HepG2 (cell line): ENCODE measurements at regions not wholly inside any gene's neighbourhood (a gene's known extent, or its start where the extent isn't known, plus 50 kb on each side); places are given as distances from the start of the nearest gene placed in this dataset.

Source experiments
- ATAC-seq: fragments of 200-7000 bp; cut with Tn5 transposase; 3 replicates; pipeline ENCODE4 v1.9.1; 2020; ENCODE audit warnings: mild to moderate bottlenecking, moderate library complexity
- BruUV-seq: library from RNA; stranded (reverse); fragments of 400-500 nt; replicated peaks from 2 replicates; lab custom pipeline; 2021; lab: Mats Ljungman, UMichigan
- CTCF ChIA-PET: fragments of 300-600 bp; formaldehyde crosslinking; extraction: SDS; loops from one replicate; lab custom pipeline; 2021; ENCODE audit warnings: low total read pairs, inconsistent platforms, low intra/inter-chr PET ratio; lab: Yijun Ruan, JAX
- POLR2A ChIA-PET: fragments of 350-600 bp; sonication (Branson Sonifier 250); formaldehyde crosslinking; loops from one replicate; lab custom pipeline; 2020; ENCODE audit warnings: antibody characterized with exemption, inconsistent platforms; lab: Yijun Ruan, JAX
- DNase-seq: peaks from one replicate; pipeline ENCODE4 v3.0.0-alpha.2; 2015; ENCODE audit warnings: low spot score
- FAIRE-seq: peaks from 3 replicates; lab custom pipeline; 2011; peaks lifted over from hg19 to GRCh38; lab: Jason Lieb, UNC
- H2AFZ ChIP-seq: one replicate; pipeline ENCODE4 v1.6.1; 2011; ENCODE audit warnings: low read length, inconsistent platforms
- H3K27ac ChIP-seq: fragments of 300-600 bp; 3 replicates; pipeline ENCODE4 v1.8.0; 2011; ENCODE audit warnings: mixed run types, mild to moderate bottlenecking, mixed read lengths, low read length, inconsistent platforms; ENCODE audit not compliant: insufficient read depth; ENCODE audit errors: extremely low read length
- H3K27me3 ChIP-seq, 2 experiments: fragments of 200-600 bp in 1 of 2; 2 replicates in 1 of 2; 3 replicates in 1 of 2; pipeline versions ENCODE4 v1.6.0 to v1.8.0; 2011; ENCODE audit warnings: low read length in 2 of 2, mild to moderate bottlenecking in 2 of 2, moderate library complexity in 2 of 2, inconsistent platforms in 1 of 2; ENCODE audit not compliant: insufficient read depth in 2 of 2, control insufficient read depth in 1 of 2
- H3K36me3 ChIP-seq, 2 experiments: fragments of 200-600 bp in 1 of 2; replicated peaks in 1 of 2; 2 replicates in 1 of 2; 3 replicates in 1 of 2; pipeline versions ENCODE4 v1.5.1 to v1.8.0; 2011; ENCODE audit warnings: low read length in 2 of 2, inconsistent platforms in 1 of 2; ENCODE audit not compliant: insufficient read depth in 2 of 2, control insufficient read depth in 1 of 2
- H3K4me1 ChIP-seq: 2 replicates; pipeline ENCODE4 v1.5.1; 2012; ENCODE audit warnings: low read length, inconsistent platforms; ENCODE audit not compliant: insufficient read depth
- H3K4me2 ChIP-seq: 2 replicates; pipeline ENCODE4 v1.6.0; 2011; ENCODE audit warnings: low read depth, low read length, inconsistent platforms
- H3K4me3 ChIP-seq, 3 experiments: fragments of 200-600 bp in 1 of 3; sonication (generic), shearing (Covaris generic) in 1 of 3; replicated peaks in 1 of 3; 2 replicates each; pipeline ENCODE4 v1.5.1; 2011 to 2016; ENCODE audit warnings: low read length in 3 of 3, inconsistent platforms in 2 of 3, low read depth in 2 of 3, mild to moderate bottlenecking in 2 of 3, control low read depth in 1 of 3, mixed read lengths in 1 of 3; ENCODE audit not compliant: insufficient read depth in 1 of 3
- H3K79me2 ChIP-seq: one replicate; pipeline ENCODE4 v1.6.1; 2011; ENCODE audit warnings: low read length, inconsistent platforms; ENCODE audit not compliant: insufficient read depth
- H3K9ac ChIP-seq: 2 replicates; pipeline ENCODE4 v1.6.0; 2011; ENCODE audit warnings: mild to moderate bottlenecking, low read depth, low read length, inconsistent platforms; ENCODE audit not compliant: insufficient read depth
- H3K9me3 ChIP-seq: 2 replicates; pipeline ENCODE4 v1.5.1; 2012; ENCODE audit warnings: mild to moderate bottlenecking, low read length
- H4K20me1 ChIP-seq: 2 replicates; pipeline ENCODE4 v1.6.0; 2011; ENCODE audit warnings: inconsistent platforms, mild to moderate bottlenecking, low read length, moderate library complexity; ENCODE audit not compliant: insufficient read depth
- ARNT2 ChIP-seq: sonication (generic); formaldehyde crosslinking; IDR thresholded peaks from 2 replicates; pipeline ENCODE4 v1.8.0; 2022; ENCODE audit warnings: mild to moderate bottlenecking, low read depth, missing genetic modification reagents, moderate library complexity
- EEA1 ChIP-seq: sonication (generic); formaldehyde crosslinking; IDR thresholded peaks from 2 replicates; pipeline ENCODE4 v1.5.1; 2020; ENCODE audit warnings: mild to moderate bottlenecking, missing genetic modification reagents, borderline replicate concordance
- GATAD1 ChIP-seq: IDR thresholded peaks from 2 replicates; pipeline ENCODE4 v1.6.1; 2016; ENCODE audit warnings: missing genetic modification reagents, missing compliant biosample characterization
- HDAC1 ChIP-seq: sonication (generic); formaldehyde crosslinking; IDR thresholded peaks from 2 replicates; pipeline ENCODE4 v1.5.1; 2020; ENCODE audit warnings: mild to moderate bottlenecking, missing genetic modification reagents
- KDM3A ChIP-seq: IDR thresholded peaks from 2 replicates; pipeline ENCODE4 v1.6.1; 2018; ENCODE audit warnings: low read depth, missing compliant biosample characterization
- MBD4 ChIP-seq: IDR thresholded peaks from 2 replicates; pipeline ENCODE4 v1.6.1; 2012; ENCODE audit warnings: low read length, inconsistent platforms, borderline replicate concordance
- MTA1 ChIP-seq: sonication (generic); formaldehyde crosslinking; IDR thresholded peaks from 2 replicates; pipeline ENCODE4 v1.4.0; 2020; ENCODE audit warnings: missing genetic modification reagents, mild to moderate bottlenecking, borderline replicate concordance
- POLR2A ChIP-seq, 2 experiments: IDR thresholded peaks; 2 replicates each; pipeline ENCODE4 v1.6.1; 2011; ENCODE audit warnings: low read depth in 2 of 2, low read length in 2 of 2, mild to moderate bottlenecking in 1 of 2, moderate library complexity in 1 of 2; ENCODE audit not compliant: insufficient read depth in 1 of 2
- SMYD3 ChIP-seq: sonication (generic); formaldehyde crosslinking; IDR thresholded peaks from 2 replicates; pipeline ENCODE4 v1.8.1; 2023; ENCODE audit warnings: mild to moderate bottlenecking, missing genetic modification reagents
- ZFP90 ChIP-seq: sonication (generic); formaldehyde crosslinking; IDR thresholded peaks from 2 replicates; pipeline ENCODE4 v1.8.0; 2022; ENCODE audit warnings: missing genetic modification reagents, mild to moderate bottlenecking, inconsistent platforms, borderline replicate concordance
- ZMAT3 ChIP-seq: sonication (generic); formaldehyde crosslinking; conservative IDR thresholded peaks from 2 replicates; pipeline ENCODE4 v1.7.0; 2021; ENCODE audit warnings: missing genetic modification reagents
- ZNF317 ChIP-seq: sonication (generic); formaldehyde crosslinking; IDR thresholded peaks from 2 replicates; pipeline ENCODE4 v1.5.0; 2020; ENCODE audit warnings: mild to moderate bottlenecking, missing genetic modification reagents
- ZNF331 ChIP-seq: sonication (generic); formaldehyde crosslinking; IDR thresholded peaks from 2 replicates; pipeline ENCODE4 v1.4.0; 2020; ENCODE audit warnings: missing genetic modification reagents
- ZNF343 ChIP-seq: sonication (generic); formaldehyde crosslinking; IDR thresholded peaks from 2 replicates; pipeline ENCODE4 v1.4.0; 2020; ENCODE audit warnings: mild to moderate bottlenecking, missing genetic modification reagents
- ZNF468 ChIP-seq: sonication (generic); formaldehyde crosslinking; IDR thresholded peaks from 2 replicates; pipeline ENCODE4 v1.8.0; 2022; ENCODE audit warnings: mild to moderate bottlenecking, moderate library complexity, missing genetic modification reagents
- ZNF550 ChIP-seq: sonication (generic); formaldehyde crosslinking; IDR thresholded peaks from 2 replicates; pipeline ENCODE4 v1.4.0; 2020; ENCODE audit warnings: mild to moderate bottlenecking, missing genetic modification reagents, borderline replicate concordance
- WGBS: methylation state at CpG from one replicate; pipeline ENCODE4 v1.1.6; 2017; ENCODE audit warnings: low lambda C conversion rate; 5-methylcytosine and 5-hydroxymethylcytosine counted together
- in situ Hi-C: cut with HindIII; loops from 2 replicates; pipeline ENCODE4 v1.10.0; 2017; ENCODE audit warnings: low pct_unique_long_range_greater_than_20kb; ENCODE audit not compliant: extremely low pct_ligation_motif_present
- intact Hi-C: fragments of 100-400 bp; cut with micrococcal nuclease; formaldehyde crosslinking; loops from one replicate; pipeline ENCODE4 v1.10.0; 2022; ENCODE audit not compliant: unreplicated experiment
- TF ChIP-seq, protein P1 (sequence below): sonication (generic); formaldehyde crosslinking; IDR thresholded peaks from 2 replicates; pipeline ENCODE4 v1.5.1; 2020; ENCODE audit warnings: mild to moderate bottlenecking, missing genetic modification reagents, moderate library complexity
- TF ChIP-seq, protein P2 (sequence below): sonication (generic); formaldehyde crosslinking; IDR thresholded peaks from 2 replicates; pipeline ENCODE4 v1.8.1; 2023; ENCODE audit warnings: mild to moderate bottlenecking, inconsistent platforms, moderate library complexity, missing genetic modification reagents, borderline replicate concordance
- TF ChIP-seq, protein P3 (sequence below): sonication (generic); formaldehyde crosslinking; IDR thresholded peaks from 2 replicates; pipeline ENCODE4 v1.5.1; 2020; ENCODE audit warnings: mild to moderate bottlenecking, missing genetic modification reagents, borderline replicate concordance
- TF ChIP-seq, protein P4 (sequence below): sonication (generic); formaldehyde crosslinking; IDR thresholded peaks from 2 replicates; pipeline ENCODE4 v1.4.0; 2020; ENCODE audit warnings: missing genetic modification reagents

DNA sequence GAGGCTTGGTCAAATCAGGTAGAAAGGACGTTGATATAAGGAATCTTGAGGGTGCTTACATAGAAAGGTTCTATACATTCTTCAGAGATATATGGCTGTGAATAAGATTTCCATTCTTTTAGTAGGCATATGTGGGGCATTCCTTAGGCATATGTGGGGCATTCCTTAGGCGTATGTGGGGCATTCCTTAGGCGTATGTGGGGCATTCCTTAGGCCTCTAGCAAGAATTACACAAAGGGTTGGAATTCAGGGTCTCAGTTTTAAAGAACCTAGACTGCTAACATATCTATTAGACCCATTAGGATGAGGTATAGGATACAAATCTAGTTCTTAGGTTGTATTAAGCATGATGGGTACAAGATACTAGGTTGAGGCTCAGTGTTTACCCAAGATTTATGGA lies 607.8 kb downstream of the SI start (continued):
- TF ChIP-seq, protein P1, sequence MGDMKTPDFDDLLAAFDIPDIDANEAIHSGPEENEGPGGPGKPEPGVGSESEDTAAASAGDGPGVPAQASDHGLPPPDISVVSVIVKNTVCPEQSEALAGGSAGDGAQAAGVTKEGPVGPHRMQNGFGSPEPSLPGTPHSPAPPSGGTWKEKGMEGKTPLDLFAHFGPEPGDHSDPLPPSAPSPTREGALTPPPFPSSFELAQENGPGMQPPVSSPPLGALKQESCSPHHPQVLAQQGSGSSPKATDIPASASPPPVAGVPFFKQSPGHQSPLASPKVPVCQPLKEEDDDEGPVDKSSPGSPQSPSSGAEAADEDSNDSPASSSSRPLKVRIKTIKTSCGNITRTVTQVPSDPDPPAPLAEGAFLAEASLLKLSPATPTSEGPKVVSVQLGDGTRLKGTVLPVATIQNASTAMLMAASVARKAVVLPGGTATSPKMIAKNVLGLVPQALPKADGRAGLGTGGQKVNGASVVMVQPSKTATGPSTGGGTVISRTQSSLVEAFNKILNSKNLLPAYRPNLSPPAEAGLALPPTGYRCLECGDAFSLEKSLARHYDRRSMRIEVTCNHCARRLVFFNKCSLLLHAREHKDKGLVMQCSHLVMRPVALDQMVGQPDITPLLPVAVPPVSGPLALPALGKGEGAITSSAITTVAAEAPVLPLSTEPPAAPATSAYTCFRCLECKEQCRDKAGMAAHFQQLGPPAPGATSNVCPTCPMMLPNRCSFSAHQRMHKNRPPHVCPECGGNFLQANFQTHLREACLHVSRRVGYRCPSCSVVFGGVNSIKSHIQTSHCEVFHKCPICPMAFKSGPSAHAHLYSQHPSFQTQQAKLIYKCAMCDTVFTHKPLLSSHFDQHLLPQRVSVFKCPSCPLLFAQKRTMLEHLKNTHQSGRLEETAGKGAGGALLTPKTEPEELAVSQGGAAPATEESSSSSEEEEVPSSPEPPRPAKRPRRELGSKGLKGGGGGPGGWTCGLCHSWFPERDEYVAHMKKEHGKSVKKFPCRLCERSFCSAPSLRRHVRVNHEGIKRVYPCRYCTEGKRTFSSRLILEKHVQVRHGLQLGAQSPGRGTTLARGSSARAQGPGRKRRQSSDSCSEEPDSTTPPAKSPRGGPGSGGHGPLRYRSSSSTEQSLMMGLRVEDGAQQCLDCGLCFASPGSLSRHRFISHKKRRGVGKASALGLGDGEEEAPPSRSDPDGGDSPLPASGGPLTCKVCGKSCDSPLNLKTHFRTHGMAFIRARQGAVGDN: no peak
- TF ChIP-seq GATAD1 (no peak), ZNF468 (CRISPR knock-in tag) (no peak), HDAC1 (CRISPR knock-in tag) (no peak), ZNF331 (no peak), ZMAT3 (CRISPR knock-in tag) (no peak), ZNF550 (no peak)

DNA sequence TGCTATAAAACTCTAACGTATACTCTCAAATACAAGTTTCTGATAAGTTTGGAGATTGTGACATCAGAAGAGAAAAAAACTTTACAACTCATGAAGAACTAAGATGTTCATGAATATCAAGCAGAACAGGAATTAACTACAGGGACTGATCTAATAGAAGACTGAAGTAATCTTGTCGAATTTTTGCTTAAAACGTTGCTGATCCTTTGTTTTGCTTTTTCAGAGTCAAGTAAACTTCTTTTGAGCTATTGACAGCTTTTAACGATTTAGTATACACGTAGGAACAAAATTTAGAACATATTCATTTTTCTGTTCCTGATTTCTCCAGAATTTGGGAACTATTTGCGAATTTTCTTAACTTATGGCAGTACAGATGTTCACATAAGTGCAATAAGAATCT lies 610.2 kb downstream of the SI start:
- 3% methylated on average over 6 of the region's 6 CpGs for WGBS
- Histone ChIP-seq H3K27ac (no peak overlapping the region), H4K20me1 (no peaks in the 10 kb centered on the region), H3K79me2 (no peaks in the 10 kb centered on the region), H3K4me3 (no peak overlapping the region), H3K27me3 (no peaks in the 10 kb centered on the region), H3K4me2 (no peak overlapping the region), H3K9me3 (peaks cover 7% of the 10 kb centered on the region), H2AFZ (no peak overlapping the region), H3K4me1 (no peaks in the 10 kb centered on the region), H3K9ac (no peak overlapping the region), H3K36me3 (no peaks in the 10 kb centered on the region)
- in situ Hi-C loops (no loop called here), intact Hi-C loops (no loop called here)
- ATAC-seq (no peak), DNase-seq (no peak), FAIRE-seq (no peak)
- POLR2A ChIA-PET: no interaction called here
- no TSS peak for BruUV-seq
- CTCF ChIA-PET: no interaction called here
- TF ChIP-seq MBD4 (no peak), ZFP90 (no peak), ZNF317 (CRISPR knock-in tag) (no peak), ARNT2 (CRISPR knock-in tag) (no peak), ZNF343 (CRISPR knock-in tag) (no peak), KDM3A (CRISPR knock-in tag) (no peak), MTA1 (CRISPR knock-in tag) (no peak), POLR2A (IDR thresholded peaks at IDR 0.05; ENCODE audit: insufficient read depth in 1 of 2, low read depth in 2 of 2, low read length in 2 of 2) (no peak), EEA1 (CRISPR knock-in tag) (no peak), SMYD3 (no peak)
- TF ChIP-seq, protein P2, sequence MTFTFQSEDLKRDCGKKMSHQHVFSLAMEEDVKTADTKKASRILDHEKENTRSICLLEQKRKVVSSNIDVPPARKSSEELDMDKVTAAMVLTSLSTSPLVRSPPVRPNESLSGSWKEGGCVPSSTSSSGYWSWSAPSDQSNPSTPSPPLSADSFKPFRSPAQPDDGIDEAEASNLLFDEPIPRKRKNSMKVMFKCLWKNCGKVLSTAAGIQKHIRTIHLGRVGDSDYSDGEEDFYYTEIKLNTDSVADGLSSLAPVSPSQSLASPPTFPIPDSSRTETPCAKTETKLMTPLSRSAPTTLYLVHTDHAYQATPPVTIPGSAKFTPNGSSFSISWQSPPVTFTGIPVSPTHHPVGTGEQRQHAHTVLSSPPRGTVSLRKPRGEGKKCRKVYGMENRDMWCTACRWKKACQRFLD (CRISPR knock-in tag): no peak
- TF ChIP-seq, protein P3, sequence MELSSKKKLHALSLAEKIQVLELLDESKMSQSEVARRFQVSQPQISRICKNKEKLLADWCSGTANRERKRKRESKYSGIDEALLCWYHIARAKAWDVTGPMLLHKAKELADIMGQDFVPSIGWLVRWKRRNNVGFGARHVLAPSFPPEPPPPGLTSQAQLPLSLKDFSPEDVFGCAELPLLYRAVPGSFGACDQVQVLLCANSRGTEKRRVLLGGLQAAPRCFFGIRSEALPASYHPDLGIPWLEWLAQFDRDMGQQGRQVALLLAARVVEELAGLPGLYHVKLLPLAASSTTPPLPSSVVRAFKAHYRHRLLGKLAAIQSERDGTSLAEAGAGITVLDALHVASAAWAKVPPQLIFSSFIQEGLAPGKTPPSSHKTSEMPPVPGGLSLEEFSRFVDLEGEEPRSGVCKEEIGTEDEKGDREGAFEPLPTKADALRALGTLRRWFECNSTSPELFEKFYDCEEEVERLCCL: no peak
- TF ChIP-seq, protein P4, sequence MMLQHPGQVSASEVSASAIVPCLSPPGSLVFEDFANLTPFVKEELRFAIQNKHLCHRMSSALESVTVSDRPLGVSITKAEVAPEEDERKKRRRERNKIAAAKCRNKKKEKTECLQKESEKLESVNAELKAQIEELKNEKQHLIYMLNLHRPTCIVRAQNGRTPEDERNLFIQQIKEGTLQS (CRISPR knock-in tag): no peak
